ENCODE measurements at regions not wholly inside any gene's neighbourhood (a gene's known extent, or its start where the extent isn't known, plus 50 kb on each side); places are given as distances from the start of the nearest gene placed in this dataset.

DNA sequence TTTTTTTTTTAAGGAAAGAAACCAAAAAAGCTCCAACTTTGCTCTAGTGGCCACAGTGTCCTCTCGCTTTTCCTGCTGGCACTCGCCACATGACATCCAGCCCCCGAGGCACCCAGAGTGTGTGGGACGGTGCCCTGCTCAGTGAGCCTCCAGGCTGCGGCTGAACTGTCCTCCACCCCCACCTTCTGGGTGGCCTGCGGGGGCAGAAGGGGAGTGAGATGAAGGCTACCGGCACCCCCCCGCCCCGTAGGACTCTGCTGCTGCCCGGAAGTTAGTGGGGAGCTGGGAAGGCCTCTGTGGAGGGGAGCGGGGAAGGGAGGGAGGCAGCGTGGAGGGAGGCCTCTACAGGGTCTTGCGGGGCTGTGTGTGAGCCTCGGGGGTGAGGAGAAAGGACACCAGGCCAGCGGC is 264.4 kb downstream of the CTTN start:
- TF ChIP-seq, protein P1, sequence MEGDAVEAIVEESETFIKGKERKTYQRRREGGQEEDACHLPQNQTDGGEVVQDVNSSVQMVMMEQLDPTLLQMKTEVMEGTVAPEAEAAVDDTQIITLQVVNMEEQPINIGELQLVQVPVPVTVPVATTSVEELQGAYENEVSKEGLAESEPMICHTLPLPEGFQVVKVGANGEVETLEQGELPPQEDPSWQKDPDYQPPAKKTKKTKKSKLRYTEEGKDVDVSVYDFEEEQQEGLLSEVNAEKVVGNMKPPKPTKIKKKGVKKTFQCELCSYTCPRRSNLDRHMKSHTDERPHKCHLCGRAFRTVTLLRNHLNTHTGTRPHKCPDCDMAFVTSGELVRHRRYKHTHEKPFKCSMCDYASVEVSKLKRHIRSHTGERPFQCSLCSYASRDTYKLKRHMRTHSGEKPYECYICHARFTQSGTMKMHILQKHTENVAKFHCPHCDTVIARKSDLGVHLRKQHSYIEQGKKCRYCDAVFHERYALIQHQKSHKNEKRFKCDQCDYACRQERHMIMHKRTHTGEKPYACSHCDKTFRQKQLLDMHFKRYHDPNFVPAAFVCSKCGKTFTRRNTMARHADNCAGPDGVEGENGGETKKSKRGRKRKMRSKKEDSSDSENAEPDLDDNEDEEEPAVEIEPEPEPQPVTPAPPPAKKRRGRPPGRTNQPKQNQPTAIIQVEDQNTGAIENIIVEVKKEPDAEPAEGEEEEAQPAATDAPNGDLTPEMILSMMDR (IDR thresholded peaks at IDR 0.05; ENCODE audit: borderline replicate concordance, insufficient read depth, low read depth, low read length) = no peak
- H3K4me3 ChIP-seq (ENCODE audit: low read depth, low read length) = no peak overlapping the region

DNA sequence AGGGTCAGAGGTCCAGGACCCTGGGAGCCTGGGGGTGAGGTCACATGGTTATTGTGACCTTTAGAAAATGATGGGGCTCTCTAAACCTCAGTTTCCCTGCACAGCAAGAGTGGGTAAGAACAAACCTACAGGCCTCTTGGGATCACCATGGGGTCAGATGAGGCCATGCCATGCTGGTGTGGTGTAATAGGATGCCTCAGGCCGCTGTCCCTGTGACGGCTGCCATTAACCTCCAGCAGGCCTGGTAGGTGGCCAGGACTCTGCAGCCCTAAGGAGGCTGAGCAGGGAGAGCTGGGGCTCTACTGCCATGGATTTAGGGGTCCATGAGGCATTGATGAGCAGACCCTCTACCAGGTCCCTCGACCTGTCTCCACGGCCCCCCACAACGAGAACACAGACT is 265.5 kb downstream of the CTTN start:
- no peak overlapping the region for H3K4me3 ChIP-seq (ENCODE audit: low read depth, low read length)
- TF ChIP-seq, protein P1 (IDR thresholded peaks at IDR 0.05; ENCODE audit: borderline replicate concordance, insufficient read depth, low read depth, low read length) = no peak

DNA sequence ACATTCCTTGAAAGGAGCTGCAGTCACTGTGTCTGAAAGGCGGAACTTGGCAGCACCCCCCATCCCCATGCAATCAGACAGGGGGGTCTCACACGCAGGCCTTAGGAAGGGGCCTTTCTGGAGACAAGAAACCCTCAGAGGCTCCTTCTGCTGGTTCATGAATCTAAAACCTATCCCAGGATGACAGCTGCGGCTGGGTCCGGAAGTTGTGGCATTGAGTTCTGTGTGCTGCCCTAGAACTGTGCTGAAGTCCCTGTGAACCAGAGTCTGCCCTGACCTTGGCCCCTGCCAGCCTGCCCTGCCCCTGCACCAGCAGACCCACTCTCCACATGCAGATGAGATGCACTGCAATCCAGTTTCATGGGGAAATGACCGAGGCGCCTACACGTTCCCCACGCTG is 268.0 kb downstream of the CTTN start:
- TF ChIP-seq, protein P1 (IDR thresholded peaks at IDR 0.05; ENCODE audit: borderline replicate concordance, insufficient read depth, low read depth, low read length) = no peak
- no peak overlapping the region for H3K4me3 ChIP-seq (ENCODE audit: low read depth, low read length)

DNA sequence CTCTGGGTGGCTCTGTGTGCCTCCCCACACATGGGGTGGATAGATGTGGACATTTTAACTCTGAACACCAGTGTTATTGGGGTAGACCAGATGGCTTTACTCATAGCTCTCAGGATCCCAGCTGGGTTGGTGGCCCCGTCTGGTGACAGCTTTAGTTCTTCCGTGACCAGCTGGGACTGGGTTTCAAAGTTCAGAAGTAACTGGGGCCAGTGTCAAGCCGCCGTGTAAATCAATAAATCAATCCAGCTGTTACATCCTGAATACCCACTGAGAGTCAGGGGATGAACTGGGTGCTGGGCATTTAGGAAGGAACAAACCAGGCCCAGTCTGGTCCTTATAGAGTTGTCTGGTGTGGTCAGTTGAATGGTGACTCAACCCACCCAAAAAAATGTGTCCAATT is 269.4 kb downstream of the CTTN start:
- TF ChIP-seq, protein P1 (IDR thresholded peaks at IDR 0.05; ENCODE audit: borderline replicate concordance, insufficient read depth, low read depth, low read length) = no peak
- no peak overlapping the region for H3K4me3 ChIP-seq (ENCODE audit: low read depth, low read length)

DNA sequence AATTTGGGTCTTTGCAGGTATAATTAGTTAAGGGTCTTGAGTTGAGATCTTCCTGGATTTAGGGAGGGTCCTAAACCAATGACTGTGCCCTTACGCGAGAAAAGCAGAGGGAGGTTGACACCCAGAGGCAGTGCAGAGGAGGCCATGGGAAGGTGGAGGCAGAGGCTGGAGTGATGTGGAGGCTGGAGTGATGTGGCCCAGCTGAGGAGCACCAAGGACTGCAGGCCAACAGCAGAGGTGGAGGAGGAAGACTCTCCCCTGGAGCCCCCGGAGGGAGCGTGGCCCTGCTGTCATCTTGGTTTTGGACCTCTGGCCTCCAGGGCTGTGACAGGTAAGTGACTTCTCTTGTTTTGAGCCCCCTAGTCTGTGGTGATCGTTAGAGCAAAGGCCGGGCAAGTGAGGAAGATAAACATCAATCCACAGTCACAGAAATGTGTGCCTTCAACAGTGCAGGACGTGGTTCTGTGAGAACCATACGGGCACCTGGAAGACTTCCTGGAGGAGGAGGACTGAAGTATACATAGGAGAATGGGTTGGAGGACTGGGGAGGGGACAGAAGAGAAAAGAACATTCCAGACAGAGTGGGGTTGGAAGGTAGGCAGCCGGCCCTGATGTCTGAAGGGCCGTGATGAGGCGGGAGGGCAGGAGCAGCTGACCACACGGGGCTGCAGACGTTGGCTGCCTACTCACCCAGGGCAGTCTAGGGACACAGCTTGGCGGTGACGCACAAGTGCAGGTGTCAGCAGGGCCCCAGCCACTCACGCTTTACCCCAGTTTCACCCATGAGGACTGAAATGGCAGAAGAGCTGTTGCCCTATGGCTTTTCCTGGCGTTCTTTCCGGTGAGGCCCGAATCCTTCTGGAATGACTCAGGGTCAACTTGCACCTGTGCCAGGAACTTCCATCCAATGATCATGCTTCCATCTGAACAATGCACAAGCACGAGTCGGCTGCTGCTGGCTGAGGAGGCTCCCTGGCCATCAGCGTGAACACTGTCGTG is 270.2 kb downstream of the CTTN start:
- TF ChIP-seq, protein P1 (IDR thresholded peaks at IDR 0.05; ENCODE audit: borderline replicate concordance, insufficient read depth, low read depth, low read length) = no peak
- no peak overlapping the region for H3K4me3 ChIP-seq (ENCODE audit: low read depth, low read length)

DNA sequence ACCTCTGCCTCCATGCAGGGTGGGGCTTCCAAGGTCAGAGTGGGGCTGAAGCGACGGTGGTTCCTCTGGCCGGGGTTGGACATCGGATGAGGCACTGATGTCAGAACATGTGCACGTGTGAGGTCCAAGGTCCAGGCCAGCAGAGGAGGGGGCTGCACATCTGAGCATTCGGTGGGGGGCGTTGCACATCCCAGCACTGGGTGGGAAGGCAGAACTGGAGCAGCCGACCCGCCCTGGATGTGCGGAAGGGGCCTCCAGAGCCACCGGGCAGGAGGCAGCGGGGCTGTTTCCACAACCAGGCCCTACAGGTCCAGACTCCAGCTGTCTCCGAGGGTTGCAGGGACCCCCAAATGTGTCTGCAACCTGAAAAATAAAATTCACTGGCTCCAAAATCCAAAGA is 271.0 kb downstream of the CTTN start:
- TF ChIP-seq, protein P1 (IDR thresholded peaks at IDR 0.05; ENCODE audit: borderline replicate concordance, insufficient read depth, low read depth, low read length) = no peak
- no peak overlapping the region for H3K4me3 ChIP-seq (ENCODE audit: low read depth, low read length)
